Osteoblast (primary cell): ENCODE measurements at regions not wholly inside any gene's neighbourhood (a gene's known extent, or its start where the extent isn't known, plus 50 kb on each side); places are given as distances from the start of the nearest gene placed in this dataset.

Experiments used
- DNase-seq: peaks from one replicate; pipeline ENCODE4 v3.0.0; 2011; ENCODE audit warnings: low spot score, mixed read lengths; ENCODE audit not compliant: insufficient read length; ENCODE audit errors: missing footprints
- H2AFZ ChIP-seq: 2 replicates; pipeline ENCODE4 v1.6.0; 2011; ENCODE audit warnings: mild to moderate bottlenecking, low read length
- H3K27ac ChIP-seq: 2 replicates; pipeline ENCODE4 v1.5.1; 2011; ENCODE audit warnings: mild to moderate bottlenecking, low read depth, low read length, moderate library complexity
- H3K27me3 ChIP-seq: 2 replicates; pipeline ENCODE4 v1.6.0; 2012; ENCODE audit warnings: mild to moderate bottlenecking, control low read depth, inconsistent platforms, low read length, moderate library complexity; ENCODE audit not compliant: insufficient read depth
- H3K36me3 ChIP-seq: 2 replicates; pipeline ENCODE4 v1.5.1; 2011; ENCODE audit warnings: mild to moderate bottlenecking, low read length, control low read depth, moderate library complexity; ENCODE audit not compliant: insufficient read depth
- H3K4me1 ChIP-seq: 2 replicates; pipeline ENCODE4 v1.5.1; 2011; ENCODE audit warnings: mild to moderate bottlenecking, low read length, control low read depth, moderate library complexity; ENCODE audit not compliant: insufficient read depth
- H3K4me2 ChIP-seq: 2 replicates; pipeline ENCODE4 v1.6.0; 2011; ENCODE audit warnings: mild to moderate bottlenecking, low read length; ENCODE audit not compliant: insufficient read depth
- H3K4me3 ChIP-seq: fragments of 200-600 bp; sonication (generic); 3 replicates; pipeline ENCODE4 v1.5.1; 2012; ENCODE audit warnings: mild to moderate bottlenecking, low read length, inconsistent platforms; ENCODE audit not compliant: insufficient read depth
- H3K79me2 ChIP-seq: 2 replicates; pipeline ENCODE4 v1.6.0; 2012; ENCODE audit warnings: mild to moderate bottlenecking, low read length, control low read depth, inconsistent platforms; ENCODE audit not compliant: insufficient read depth
- H3K9me3 ChIP-seq: 2 replicates; pipeline ENCODE4 v1.5.1; 2011; ENCODE audit warnings: low read depth, low read length, control low read depth
- H4K20me1 ChIP-seq: 2 replicates; pipeline ENCODE4 v1.6.0; 2012; ENCODE audit warnings: mild to moderate bottlenecking, low read length, control low read depth; ENCODE audit not compliant: insufficient read depth
- TF ChIP-seq, protein P1 (sequence below): IDR thresholded peaks from 2 replicates; pipeline ENCODE4 v1.5.1; 2011; ENCODE audit warnings: mild to moderate bottlenecking, low read depth, low read length, moderate library complexity; ENCODE audit errors: extremely low read depth

DNA sequence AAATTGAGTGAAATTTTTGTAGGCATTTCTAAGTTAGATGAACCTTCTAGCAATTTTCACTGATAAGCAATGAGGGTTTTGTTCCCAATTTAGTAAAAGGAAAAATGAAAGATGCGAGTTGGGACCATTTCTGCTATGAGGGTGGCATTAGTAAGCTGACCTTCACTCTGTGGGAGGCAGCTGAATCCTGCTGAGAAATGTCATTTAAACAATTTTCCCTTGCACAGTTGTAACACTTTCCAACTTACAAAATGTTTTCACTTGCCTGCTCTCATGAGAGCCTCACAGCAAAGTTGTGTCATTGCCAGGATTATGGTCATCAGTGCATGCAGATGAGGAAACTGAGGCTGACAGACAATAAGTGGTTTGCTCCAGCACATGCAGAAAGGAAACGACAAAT lies 527.7 kb downstream of the TNS1 start:
- no peak overlapping the region for H2AFZ ChIP-seq
- no peaks in the 10 kb centered on the region for H3K79me2 ChIP-seq
- no peaks in the 10 kb centered on the region for H3K27me3 ChIP-seq
- H3K4me1 ChIP-seq: peaks cover 13% of the 10 kb centered on the region
- TF ChIP-seq, protein P1, sequence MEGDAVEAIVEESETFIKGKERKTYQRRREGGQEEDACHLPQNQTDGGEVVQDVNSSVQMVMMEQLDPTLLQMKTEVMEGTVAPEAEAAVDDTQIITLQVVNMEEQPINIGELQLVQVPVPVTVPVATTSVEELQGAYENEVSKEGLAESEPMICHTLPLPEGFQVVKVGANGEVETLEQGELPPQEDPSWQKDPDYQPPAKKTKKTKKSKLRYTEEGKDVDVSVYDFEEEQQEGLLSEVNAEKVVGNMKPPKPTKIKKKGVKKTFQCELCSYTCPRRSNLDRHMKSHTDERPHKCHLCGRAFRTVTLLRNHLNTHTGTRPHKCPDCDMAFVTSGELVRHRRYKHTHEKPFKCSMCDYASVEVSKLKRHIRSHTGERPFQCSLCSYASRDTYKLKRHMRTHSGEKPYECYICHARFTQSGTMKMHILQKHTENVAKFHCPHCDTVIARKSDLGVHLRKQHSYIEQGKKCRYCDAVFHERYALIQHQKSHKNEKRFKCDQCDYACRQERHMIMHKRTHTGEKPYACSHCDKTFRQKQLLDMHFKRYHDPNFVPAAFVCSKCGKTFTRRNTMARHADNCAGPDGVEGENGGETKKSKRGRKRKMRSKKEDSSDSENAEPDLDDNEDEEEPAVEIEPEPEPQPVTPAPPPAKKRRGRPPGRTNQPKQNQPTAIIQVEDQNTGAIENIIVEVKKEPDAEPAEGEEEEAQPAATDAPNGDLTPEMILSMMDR: no peak
- no peak overlapping the region for H3K4me2 ChIP-seq
- no peak for DNase-seq
- H3K27ac ChIP-seq: no peak overlapping the region
- no peaks in the 10 kb centered on the region for H3K9me3 ChIP-seq
- H4K20me1 ChIP-seq: no peaks in the 10 kb centered on the region
- no peaks in the 10 kb centered on the region for H3K36me3 ChIP-seq
- no peak overlapping the region for H3K4me3 ChIP-seq

DNA sequence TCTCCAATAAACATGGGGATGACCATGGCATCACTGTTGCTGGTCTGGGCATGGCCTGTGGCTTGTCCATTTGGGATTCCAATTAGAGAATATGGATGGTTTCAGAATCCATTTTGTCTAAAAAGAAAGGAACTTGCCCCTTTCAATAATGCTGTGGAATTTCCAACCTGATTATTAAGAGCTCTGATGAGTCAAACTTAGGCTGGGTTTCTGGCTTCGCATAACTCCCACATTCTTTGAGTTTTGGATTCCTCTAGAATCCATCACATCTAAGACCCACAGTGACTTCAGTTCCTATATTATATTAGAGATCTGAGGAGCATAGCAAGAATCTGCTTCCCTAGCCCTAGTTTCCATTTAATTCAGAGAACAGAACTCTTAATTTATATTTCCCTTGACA lies 531.5 kb downstream of the TNS1 start:
- Histone ChIP-seq H3K36me3 (no peaks in the 10 kb centered on the region), H3K4me2 (peak overlapping the region; percentile 36), H3K4me1 (peaks cover 16% of the 10 kb centered on the region), H3K27me3 (no peaks in the 10 kb centered on the region), H2AFZ (peak overlapping the region; percentile 80), H3K9me3 (no peaks in the 10 kb centered on the region), H4K20me1 (no peaks in the 10 kb centered on the region), H3K4me3 (no peak overlapping the region), H3K79me2 (no peaks in the 10 kb centered on the region), H3K27ac (peak overlapping the region; percentile 40)
- TF ChIP-seq, protein P1: no peak
- no peak for DNase-seq

DNA sequence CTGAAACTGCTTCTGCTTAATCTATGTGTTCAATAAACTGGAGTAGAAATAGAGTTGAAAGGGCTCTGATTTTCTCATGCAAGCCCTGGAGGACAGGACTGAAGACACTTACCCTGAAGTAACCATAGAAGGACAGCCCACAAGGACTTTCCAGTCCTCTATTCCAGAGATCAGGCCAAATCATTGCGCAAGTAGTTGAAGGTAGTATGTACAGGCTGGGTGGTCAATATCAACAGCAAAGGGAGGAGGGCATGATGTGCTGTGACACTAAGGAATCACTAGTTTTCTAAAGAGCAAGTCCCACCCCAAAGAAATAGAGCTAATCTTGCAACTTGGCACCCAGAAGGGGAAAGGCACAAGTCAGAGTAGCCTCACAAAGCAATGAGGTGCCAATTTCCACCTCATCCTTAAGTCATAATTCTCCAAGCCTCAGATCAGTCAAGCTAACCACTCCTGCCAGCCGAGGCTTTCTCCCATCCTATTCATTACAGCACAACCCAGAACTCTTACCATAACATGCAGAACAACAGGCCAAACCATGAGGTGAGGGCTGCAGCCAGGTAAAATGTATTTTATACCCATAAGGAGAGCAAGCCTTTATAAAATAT lies 533.5 kb downstream of the TNS1 start:
- no peak for DNase-seq
- Histone ChIP-seq H2AFZ (no peak overlapping the region), H3K4me1 (peaks cover 12% of the 10 kb centered on the region), H3K9me3 (no peaks in the 10 kb centered on the region), H3K36me3 (no peaks in the 10 kb centered on the region), H4K20me1 (no peaks in the 10 kb centered on the region), H3K4me2 (no peak overlapping the region), H3K79me2 (no peaks in the 10 kb centered on the region), H3K27me3 (no peaks in the 10 kb centered on the region), H3K27ac (no peak overlapping the region), H3K4me3 (no peak overlapping the region)
- TF ChIP-seq, protein P1: no peak

DNA sequence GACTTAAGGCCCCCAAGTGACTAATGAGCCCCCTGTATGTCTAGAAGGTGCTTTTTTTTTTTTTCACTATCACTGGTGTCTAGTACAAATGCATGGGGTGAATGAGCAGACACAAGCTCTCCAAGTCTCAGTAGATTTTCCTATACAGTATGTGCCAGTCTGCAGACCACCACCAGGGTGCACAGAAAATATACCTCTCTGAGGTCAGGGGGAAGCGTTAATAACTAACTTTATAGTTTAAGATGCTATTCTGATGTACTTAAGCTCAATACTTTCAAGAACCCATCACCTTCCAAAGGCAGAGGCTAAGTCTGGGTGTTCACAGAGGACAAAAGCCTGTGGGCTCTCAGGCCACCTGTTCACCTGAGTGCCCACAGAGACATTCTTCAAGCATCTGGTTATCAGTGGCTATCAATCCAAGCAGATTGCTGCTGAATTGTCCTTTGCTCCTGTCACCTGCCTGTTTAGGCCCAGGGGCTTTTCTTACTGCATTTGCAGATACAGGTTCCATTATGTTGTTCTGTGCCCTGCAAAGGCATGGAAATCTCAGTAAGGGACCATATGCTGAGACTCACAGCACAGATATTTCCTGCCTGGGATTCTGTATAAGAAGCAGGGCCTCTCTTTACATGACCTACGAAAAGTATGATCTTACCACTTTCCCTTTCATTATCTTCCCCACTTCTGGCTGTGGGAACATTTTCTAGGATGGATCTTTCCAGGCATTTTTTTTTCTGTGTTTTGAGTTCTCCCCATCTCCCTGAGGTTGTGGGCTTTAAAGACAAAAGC lies 534.6 kb downstream of the TNS1 start:
- H3K4me2 ChIP-seq: no peak overlapping the region
- no peaks in the 10 kb centered on the region for H4K20me1 ChIP-seq
- no peak overlapping the region for H3K27ac ChIP-seq
- H3K36me3 ChIP-seq: no peaks in the 10 kb centered on the region
- no peak overlapping the region for H2AFZ ChIP-seq
- no peaks in the 10 kb centered on the region for H3K9me3 ChIP-seq
- H3K4me3 ChIP-seq: no peak overlapping the region
- peaks cover 12% of the 10 kb centered on the region for H3K4me1 ChIP-seq
- DNase-seq: no peak
- no peaks in the 10 kb centered on the region for H3K27me3 ChIP-seq
- TF ChIP-seq, protein P1: no peak
- H3K79me2 ChIP-seq: no peaks in the 10 kb centered on the region
